ENCODE measurements at regions not wholly inside any gene's neighbourhood (a gene's known extent, or its start where the extent isn't known, plus 50 kb on each side); places are given as distances from the start of the nearest gene placed in this dataset.

DNA sequence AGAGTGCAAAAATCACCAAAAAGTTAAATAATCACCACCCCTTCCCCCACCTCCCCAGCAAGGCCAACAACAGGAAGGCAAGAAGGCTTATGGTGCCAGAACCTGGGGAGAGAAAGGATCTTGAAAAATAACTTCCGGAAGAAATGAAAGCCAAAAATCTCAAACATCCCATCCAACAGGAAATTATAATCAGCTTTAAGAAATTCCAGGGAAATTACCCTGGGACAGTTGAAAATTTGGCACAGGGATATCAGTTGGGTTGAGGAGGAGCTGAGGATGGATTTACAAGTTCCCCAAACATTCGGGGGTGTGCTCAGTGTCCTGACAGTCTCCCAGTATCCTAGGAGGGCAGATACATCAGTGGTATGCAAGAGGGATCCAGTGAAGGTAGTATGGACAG lies 82.7 kb downstream of the POLR2M start:
- H3K36me3 ChIP-seq (replicated peaks in 1 of 2; ENCODE audit: control insufficient read depth in 1 of 2, insufficient read depth in 2 of 2, low read length in 1 of 2): no peaks in the 10 kb centered on the region
- TF ChIP-seq TEAD4 (IDR thresholded peaks at IDR 0.05; ENCODE audit: borderline replicate concordance, insufficient read depth) (no peak), RFX5 (IDR thresholded peaks at IDR 0.05; ENCODE audit: low read length) (no peak), NFIC (IDR thresholded peaks at IDR 0.05; ENCODE audit: borderline replicate concordance) (no peak), SIN3A (IDR thresholded peaks at IDR 0.05; ENCODE audit: borderline replicate concordance, low read depth, low read length) (no peak), FOXJ3 (CRISPR knock-in tag; IDR thresholded peaks at IDR 0.05) (no peak), MEF2A (IDR thresholded peaks at IDR 0.05; ENCODE audit: borderline replicate concordance, low read depth) (no peak), POLR2AphosphoS5 (IDR thresholded peaks at IDR 0.05; ENCODE audit: low read depth, low read length) (no peak), RAD21 (IDR thresholded peaks at IDR 0.05; ENCODE audit: low read length) (no peak), GABPA (IDR thresholded peaks at IDR 0.05; ENCODE audit: low read depth) (no peak), EZH2phosphoT487 (IDR thresholded peaks at IDR 0.05; ENCODE audit: borderline replicate concordance, low read depth) (no peak), YY1 (IDR thresholded peaks at IDR 0.05; ENCODE audit: low read depth) (no peak)
- TF ChIP-seq, protein P1, sequence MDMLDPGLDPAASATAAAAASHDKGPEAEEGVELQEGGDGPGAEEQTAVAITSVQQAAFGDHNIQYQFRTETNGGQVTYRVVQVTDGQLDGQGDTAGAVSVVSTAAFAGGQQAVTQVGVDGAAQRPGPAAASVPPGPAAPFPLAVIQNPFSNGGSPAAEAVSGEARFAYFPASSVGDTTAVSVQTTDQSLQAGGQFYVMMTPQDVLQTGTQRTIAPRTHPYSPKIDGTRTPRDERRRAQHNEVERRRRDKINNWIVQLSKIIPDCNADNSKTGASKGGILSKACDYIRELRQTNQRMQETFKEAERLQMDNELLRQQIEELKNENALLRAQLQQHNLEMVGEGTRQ (IDR thresholded peaks at IDR 0.05; ENCODE audit: borderline replicate concordance, low read depth, low read length): no peak
- TF ChIP-seq, protein P2, sequence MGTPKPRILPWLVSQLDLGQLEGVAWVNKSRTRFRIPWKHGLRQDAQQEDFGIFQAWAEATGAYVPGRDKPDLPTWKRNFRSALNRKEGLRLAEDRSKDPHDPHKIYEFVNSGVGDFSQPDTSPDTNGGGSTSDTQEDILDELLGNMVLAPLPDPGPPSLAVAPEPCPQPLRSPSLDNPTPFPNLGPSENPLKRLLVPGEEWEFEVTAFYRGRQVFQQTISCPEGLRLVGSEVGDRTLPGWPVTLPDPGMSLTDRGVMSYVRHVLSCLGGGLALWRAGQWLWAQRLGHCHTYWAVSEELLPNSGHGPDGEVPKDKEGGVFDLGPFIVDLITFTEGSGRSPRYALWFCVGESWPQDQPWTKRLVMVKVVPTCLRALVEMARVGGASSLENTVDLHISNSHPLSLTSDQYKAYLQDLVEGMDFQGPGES (IDR thresholded peaks at IDR 0.05; ENCODE audit: low read depth, low read length): no peak
- TF ChIP-seq, protein P3, sequence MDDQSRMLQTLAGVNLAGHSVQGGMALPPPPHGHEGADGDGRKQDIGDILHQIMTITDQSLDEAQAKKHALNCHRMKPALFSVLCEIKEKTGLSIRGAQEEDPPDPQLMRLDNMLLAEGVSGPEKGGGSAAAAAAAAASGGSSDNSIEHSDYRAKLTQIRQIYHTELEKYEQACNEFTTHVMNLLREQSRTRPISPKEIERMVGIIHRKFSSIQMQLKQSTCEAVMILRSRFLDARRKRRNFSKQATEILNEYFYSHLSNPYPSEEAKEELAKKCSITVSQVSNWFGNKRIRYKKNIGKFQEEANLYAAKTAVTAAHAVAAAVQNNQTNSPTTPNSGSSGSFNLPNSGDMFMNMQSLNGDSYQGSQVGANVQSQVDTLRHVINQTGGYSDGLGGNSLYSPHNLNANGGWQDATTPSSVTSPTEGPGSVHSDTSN (IDR thresholded peaks at IDR 0.05): no peak
- H4K20me1 ChIP-seq (ENCODE audit: insufficient read depth): no peaks in the 10 kb centered on the region
- ChIA-PET CTCF (interaction anchor here (0.6 to 1.4 kb wide), 3 partner anchors 9 to 71 kb away, joined by 3 to 4 read pairs (median 3); no protein-coding TSS in a partner anchor), POLR2A (no interaction called here)
- no peak overlapping the region for H3K27ac ChIP-seq (ENCODE audit: low read depth in 2 of 2, low read length in 1 of 2)
- no peaks in the 10 kb centered on the region; a peak in 1 of 4 replicates for H3K4me1 ChIP-seq (ENCODE audit: control insufficient read depth in 1 of 2, insufficient read depth in 2 of 2, low read depth in 1 of 2, low read length in 1 of 2)
- no peaks in the 10 kb centered on the region for H3K79me2 ChIP-seq (ENCODE audit: insufficient read depth)
- WGBS (ENCODE audit: low lambda C conversion rate): 49% methylated on average over 2 of the region's 2 CpGs
- H3K27me3 ChIP-seq (ENCODE audit: insufficient read depth): no peaks in the 10 kb centered on the region; the same call in 1 of the 2 replicates
- no peak overlapping the region for H3K9ac ChIP-seq
- no peak overlapping the region for H3K4me3 ChIP-seq (ENCODE audit: low read depth in 2 of 2, low read length in 1 of 2)
- H3K9me2 ChIP-seq: no peaks in the 10 kb centered on the region
- H2AFZ ChIP-seq (ENCODE audit: low read depth): no peak overlapping the region
- H3K9me3 ChIP-seq: no peaks in the 10 kb centered on the region
- no peaks in the 10 kb centered on the region for H3F3A ChIP-seq (replicated peaks; ENCODE audit: insufficient read depth)
- H3K4me2 ChIP-seq: no peak overlapping the region
- no peak for DNase-seq

DNA sequence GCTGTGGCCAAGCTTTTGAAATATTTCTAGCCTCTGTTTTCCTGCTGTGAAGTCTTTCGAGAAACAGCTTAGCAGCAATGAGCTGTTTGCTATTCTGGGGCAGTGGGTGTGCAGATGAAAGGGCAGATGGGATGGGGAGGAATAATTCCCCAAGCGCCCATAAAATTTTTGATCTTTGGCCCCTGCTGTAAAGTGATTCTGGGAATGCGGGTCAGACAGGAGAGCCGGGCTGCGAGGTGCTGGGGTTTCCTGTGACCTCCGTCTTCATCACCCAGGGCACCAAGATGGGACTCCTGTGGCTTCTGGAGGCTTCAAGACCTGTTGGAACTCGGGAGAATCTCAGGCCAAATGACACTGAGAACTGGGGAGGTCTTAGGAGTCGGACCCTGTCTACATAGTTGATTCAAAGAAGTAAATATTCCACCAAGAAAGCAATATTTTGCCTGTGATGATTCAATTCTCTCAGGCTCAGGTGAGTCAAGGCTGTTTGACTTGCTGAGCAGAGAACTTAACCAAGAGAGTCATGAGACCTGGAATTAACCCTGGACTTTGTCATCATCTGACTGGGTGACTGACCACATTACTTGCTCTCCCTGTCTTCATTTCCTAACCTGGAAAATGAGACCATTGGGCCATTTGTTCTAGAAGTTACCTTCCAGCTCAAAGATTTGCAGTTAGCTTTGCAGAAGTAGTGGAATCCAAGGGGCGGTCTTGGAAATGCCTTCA lies 86.4 kb downstream of the POLR2M start:
- Histone ChIP-seq H3K9me2 (no peaks in the 10 kb centered on the region), H3K9ac (no peak overlapping the region), H2AFZ (ENCODE audit: low read depth) (no peak overlapping the region), H3K27me3 (ENCODE audit: insufficient read depth) (no peaks in the 10 kb centered on the region; the same call in 1 of the 2 replicates), H3K27ac (ENCODE audit: low read depth in 2 of 2, low read length in 1 of 2) (no peak overlapping the region), H4K20me1 (ENCODE audit: insufficient read depth) (no peaks in the 10 kb centered on the region), H3K79me2 (ENCODE audit: insufficient read depth) (no peaks in the 10 kb centered on the region), H3F3A (replicated peaks; ENCODE audit: insufficient read depth) (no peaks in the 10 kb centered on the region), H3K4me2 (no peak overlapping the region), H3K9me3 (no peaks in the 10 kb centered on the region), H3K4me1 (ENCODE audit: control insufficient read depth in 1 of 2, insufficient read depth in 2 of 2, low read depth in 1 of 2, low read length in 1 of 2) (no peaks in the 10 kb centered on the region; a peak in 2 of 4 replicates), H3K4me3 (ENCODE audit: low read depth in 2 of 2, low read length in 1 of 2) (no peak overlapping the region), H3K36me3 (replicated peaks in 1 of 2; ENCODE audit: control insufficient read depth in 1 of 2, insufficient read depth in 2 of 2, low read length in 1 of 2) (no peaks in the 10 kb centered on the region)
- ChIA-PET CTCF (interaction anchor here (0.8 to 1.8 kb wide), 2 partner anchors 44 to 68 kb away, joined by 4 read pairs; no protein-coding TSS in a partner anchor), POLR2A (no interaction called here)
- DNase-seq: no peak
- 59% methylated on average over 9 of the region's 9 CpGs for WGBS (ENCODE audit: low lambda C conversion rate)
- TF ChIP-seq FOXM1 (IDR thresholded peaks at IDR 0.05; ENCODE audit: low read depth): no peak
- no peak for TF ChIP-seq MEF2A (IDR thresholded peaks at IDR 0.05; ENCODE audit: borderline replicate concordance, low read depth)
- TF ChIP-seq, protein P1 (IDR thresholded peaks at IDR 0.05; ENCODE audit: borderline replicate concordance, low read depth, low read length): no peak
- TF ChIP-seq, protein P4, sequence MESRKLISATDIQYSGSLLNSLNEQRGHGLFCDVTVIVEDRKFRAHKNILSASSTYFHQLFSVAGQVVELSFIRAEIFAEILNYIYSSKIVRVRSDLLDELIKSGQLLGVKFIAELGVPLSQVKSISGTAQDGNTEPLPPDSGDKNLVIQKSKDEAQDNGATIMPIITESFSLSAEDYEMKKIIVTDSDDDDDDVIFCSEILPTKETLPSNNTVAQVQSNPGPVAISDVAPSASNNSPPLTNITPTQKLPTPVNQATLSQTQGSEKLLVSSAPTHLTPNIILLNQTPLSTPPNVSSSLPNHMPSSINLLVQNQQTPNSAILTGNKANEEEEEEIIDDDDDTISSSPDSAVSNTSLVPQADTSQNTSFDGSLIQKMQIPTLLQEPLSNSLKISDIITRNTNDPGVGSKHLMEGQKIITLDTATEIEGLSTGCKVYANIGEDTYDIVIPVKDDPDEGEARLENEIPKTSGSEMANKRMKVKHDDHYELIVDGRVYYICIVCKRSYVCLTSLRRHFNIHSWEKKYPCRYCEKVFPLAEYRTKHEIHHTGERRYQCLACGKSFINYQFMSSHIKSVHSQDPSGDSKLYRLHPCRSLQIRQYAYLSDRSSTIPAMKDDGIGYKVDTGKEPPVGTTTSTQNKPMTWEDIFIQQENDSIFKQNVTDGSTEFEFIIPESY (IDR thresholded peaks at IDR 0.05; ENCODE audit: borderline replicate concordance, low read depth): no peak
- TF ChIP-seq, protein P2 (IDR thresholded peaks at IDR 0.05; ENCODE audit: low read depth, low read length): no peak
- no peak for TF ChIP-seq MXI1 (IDR thresholded peaks at IDR 0.05; ENCODE audit: low read depth, low read length)
- TF ChIP-seq GATA2 (CRISPR knock-in tag; IDR thresholded peaks at IDR 0.05): no peak
- TF ChIP-seq RXRA (IDR thresholded peaks at IDR 0.05; ENCODE audit: borderline replicate concordance, low read depth): no peak
- no peak for TF ChIP-seq FOXJ3 (CRISPR knock-in tag; IDR thresholded peaks at IDR 0.05)

Measured in SK-N-SH (cell line).